Retinal pigment epithelial cell (primary cell): ENCODE measurements at regions not wholly inside any gene's neighbourhood (a gene's known extent, or its start where the extent isn't known, plus 50 kb on each side); places are given as distances from the start of the nearest gene placed in this dataset.

Experiments
- DNase-seq: peaks from one replicate; pipeline ENCODE4 v3.0.0-alpha.2; 2010; ENCODE audit warnings: low read depth
- H3K4me3 ChIP-seq: 2 replicates; pipeline ENCODE4 v1.5.1; 2011; ENCODE audit warnings: mild to moderate bottlenecking, low read length, control low read depth, moderate library complexity
- CTCF ChIP-seq: conservative IDR thresholded peaks from 2 replicates; pipeline ENCODE4 v1.5.1; 2011; ENCODE audit warnings: low read depth, low read length, control low read depth, inconsistent platforms

- H3K4me3 ChIP-seq, result no peak overlapping the region
- DNase-seq, result no peak
- no peak for TF ChIP-seq CTCF
These were observed 224.0 kb upstream of the TANK start for GRCh38 chr2:160936044-160936806.

- no peak for TF ChIP-seq CTCF
- DNase-seq, result no peak
- H3K4me3 ChIP-seq, result no peak overlapping the region
These were observed 220.0 kb upstream of the TANK start for GRCh38 chr2:160940271-160940670.

DNA sequence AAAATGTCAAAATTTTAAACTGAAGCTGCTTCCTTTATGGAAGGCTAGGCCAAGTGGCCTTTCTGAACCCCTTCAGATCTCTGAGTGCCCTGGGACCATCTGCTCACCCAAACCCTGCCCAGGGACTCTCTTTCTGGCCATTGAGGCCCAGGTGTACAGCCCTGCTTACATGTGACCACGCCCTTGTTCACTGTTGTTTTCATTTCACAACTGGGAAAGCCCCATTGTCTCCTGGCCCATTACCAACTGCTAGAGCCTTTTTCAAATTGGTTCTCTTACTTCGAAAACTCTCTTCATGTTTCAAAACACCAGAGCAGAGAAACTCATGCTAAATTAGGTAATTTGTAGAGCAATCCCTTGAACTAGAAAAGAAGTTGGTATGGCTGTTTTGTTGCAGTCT lies 219.5 kb upstream of the TANK start:
- no peak overlapping the region for H3K4me3 ChIP-seq
- no peak for TF ChIP-seq CTCF
- DNase-seq, result no peak

GRCh38 chr2:160941290-160941846 lies 218.9 kb upstream of the TANK start:
- no peak for DNase-seq
- H3K4me3 ChIP-seq, result no peak overlapping the region
- no peak for TF ChIP-seq CTCF

DNA sequence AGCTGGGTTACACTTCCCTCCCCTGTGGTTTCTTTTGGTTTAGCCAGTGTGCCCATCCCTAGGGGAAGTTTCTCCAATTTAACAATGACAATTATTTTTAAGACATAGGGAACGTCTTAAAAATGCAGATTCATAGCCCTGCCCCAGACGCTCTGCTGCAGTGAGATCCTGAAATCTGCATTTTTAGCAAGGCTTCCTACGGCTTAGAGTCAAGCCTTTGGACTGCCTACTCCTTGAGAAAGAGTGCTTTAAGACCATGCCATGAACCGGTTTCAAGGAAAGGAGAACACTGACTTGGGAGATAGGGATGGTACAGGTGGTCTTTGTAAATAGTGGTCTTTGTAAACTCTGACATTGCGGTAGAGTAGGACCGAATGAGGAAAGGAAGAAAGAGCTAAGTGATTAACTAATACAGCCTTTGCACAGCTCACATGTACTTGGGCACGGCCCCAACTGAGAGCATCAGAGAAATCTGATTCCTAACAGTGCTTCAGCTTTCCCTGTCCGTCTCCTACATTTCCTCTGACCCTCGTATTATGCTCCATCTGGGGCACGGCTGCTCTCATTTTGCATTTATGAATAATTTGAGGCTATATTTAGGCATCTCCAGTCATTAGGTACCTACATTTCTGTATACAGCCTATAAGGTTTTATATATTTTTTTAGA lies 217.6 kb upstream of the TANK start:
- DNase-seq, result no peak
- TF ChIP-seq CTCF, result no peak
- H3K4me3 ChIP-seq, result no peak overlapping the region

DNA sequence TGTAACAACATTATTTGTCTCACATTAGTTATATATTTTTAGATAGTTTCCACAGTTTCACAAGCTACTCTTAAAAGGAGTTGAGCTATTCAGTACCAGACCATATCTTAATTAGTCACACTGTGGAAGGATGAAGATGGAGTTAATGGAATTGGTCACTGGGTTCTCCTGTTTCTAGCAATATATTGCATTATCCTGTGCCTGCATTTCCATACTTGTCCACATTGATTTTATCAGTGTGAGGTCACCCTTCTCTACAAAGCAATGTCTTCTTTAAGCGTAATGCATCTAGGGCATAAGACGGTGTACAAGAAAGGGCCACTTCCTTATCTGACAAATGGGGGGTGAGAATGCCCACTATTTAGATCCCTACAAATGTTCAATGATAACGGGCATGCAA lies 216.8 kb upstream of the TANK start:
- DNase-seq, result no peak
- TF ChIP-seq CTCF, result no peak
- no peak overlapping the region for H3K4me3 ChIP-seq
